AG09309 (cell line): ENCODE measurements at regions not wholly inside any gene's neighbourhood (a gene's known extent, or its start where the extent isn't known, plus 50 kb on each side); places are given as distances from the start of the nearest gene placed in this dataset.

Experiments
- DNase-seq: peaks from one replicate; pipeline ENCODE4 v3.0.0-alpha.2; 2010; ENCODE audit warnings: low read depth
- H3K4me3 ChIP-seq: 2 replicates; pipeline ENCODE4 v1.5.1; 2011; ENCODE audit warnings: mild to moderate bottlenecking, low read depth, low read length, moderate library complexity; ENCODE audit not compliant: control insufficient read depth
- TF ChIP-seq, protein P1 (sequence below): IDR thresholded peaks from 2 replicates; pipeline ENCODE4 v1.5.1; 2011; ENCODE audit warnings: mild to moderate bottlenecking, low read depth, low read length, inconsistent platforms; ENCODE audit not compliant: insufficient read depth, control insufficient read depth; ENCODE audit errors: missing control alignments

DNA sequence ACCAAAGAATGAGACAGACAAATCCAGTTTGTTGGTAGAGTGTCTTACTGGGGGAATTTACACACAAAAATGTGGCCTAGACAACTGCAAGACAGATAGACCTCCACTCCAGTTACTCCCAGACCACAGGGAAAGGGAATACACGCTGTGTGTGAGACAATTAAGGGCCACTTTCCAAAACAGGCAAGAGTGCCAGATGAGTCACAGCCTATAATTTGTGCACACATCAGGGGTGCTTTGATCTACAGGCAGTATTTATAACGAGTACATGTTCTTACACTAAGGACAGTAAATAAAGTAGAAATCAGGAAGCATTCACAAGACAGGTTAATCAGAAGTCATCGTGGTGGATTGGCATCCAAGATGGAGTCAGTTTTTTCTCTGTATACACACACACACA, 114.8 kb downstream of the ZNF622 start:
- DNase-seq: no peak
- TF ChIP-seq, protein P1, sequence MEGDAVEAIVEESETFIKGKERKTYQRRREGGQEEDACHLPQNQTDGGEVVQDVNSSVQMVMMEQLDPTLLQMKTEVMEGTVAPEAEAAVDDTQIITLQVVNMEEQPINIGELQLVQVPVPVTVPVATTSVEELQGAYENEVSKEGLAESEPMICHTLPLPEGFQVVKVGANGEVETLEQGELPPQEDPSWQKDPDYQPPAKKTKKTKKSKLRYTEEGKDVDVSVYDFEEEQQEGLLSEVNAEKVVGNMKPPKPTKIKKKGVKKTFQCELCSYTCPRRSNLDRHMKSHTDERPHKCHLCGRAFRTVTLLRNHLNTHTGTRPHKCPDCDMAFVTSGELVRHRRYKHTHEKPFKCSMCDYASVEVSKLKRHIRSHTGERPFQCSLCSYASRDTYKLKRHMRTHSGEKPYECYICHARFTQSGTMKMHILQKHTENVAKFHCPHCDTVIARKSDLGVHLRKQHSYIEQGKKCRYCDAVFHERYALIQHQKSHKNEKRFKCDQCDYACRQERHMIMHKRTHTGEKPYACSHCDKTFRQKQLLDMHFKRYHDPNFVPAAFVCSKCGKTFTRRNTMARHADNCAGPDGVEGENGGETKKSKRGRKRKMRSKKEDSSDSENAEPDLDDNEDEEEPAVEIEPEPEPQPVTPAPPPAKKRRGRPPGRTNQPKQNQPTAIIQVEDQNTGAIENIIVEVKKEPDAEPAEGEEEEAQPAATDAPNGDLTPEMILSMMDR: no peak
- no peak overlapping the region for H3K4me3 ChIP-seq

DNA sequence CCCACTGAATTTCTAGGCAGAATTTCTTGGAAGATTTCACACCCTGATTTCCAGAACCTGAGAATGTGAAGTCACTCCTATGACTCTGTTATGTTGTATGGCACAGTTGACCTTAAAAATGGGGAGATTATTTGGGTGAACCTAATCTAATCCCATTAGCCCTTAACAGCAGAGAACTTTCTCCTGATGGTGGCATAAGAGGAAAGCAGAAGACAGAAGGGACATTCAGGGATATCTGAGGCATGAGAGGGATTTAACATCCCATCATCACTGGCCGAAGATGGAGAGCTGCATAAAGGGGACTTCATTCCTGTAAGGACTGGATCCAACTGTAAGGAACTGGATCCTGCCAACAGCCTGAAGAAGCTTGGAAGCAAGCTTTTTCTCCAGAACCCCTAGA, 119.2 kb downstream of the ZNF622 start:
- TF ChIP-seq, protein P1: no peak
- H3K4me3 ChIP-seq: no peak overlapping the region
- no peak for DNase-seq

DNA sequence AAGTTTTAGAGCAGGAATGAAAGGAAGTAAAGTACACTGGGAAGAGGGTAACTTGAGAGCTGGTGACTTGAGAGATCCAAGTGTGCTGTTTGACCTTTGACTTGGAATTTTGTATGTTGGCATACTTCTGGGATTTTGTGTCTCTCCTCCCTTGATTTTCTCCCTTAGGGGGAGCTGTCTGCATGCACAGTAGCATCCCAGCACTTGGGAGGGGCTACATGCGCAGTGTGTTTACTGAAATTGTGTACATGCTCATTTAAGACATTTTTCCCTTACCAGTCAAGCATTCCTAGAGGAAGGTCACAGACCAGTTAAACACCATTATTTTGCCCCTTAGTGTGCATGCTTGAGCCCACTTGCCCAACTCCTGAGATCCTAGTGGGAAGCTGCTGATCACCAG, 120.1 kb downstream of the ZNF622 start:
- H3K4me3 ChIP-seq: no peak overlapping the region
- no peak for DNase-seq
- TF ChIP-seq, protein P1: peak; percentile 17

DNA sequence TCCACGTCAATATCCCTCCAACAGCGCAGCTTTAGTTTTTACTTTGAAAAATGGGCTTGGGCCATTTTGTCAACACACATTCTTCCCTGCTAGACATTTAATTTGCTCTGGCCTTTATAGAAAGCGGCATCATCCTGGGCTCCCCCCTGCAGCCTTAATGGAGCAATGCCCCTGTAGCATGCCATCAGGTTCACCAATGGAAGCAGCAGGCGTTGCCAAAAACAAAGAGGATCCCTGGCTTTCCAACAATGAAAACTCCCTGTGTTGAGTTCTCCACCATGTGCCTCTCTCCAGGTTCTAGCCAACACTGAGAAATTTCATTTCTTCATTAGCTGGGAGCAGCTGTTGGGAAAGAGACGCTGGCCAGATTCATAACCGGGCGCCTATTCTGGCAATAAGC, 139.5 kb downstream of the ZNF622 start:
- DNase-seq: no peak
- TF ChIP-seq, protein P1: no peak
- H3K4me3 ChIP-seq: no peak overlapping the region

DNA sequence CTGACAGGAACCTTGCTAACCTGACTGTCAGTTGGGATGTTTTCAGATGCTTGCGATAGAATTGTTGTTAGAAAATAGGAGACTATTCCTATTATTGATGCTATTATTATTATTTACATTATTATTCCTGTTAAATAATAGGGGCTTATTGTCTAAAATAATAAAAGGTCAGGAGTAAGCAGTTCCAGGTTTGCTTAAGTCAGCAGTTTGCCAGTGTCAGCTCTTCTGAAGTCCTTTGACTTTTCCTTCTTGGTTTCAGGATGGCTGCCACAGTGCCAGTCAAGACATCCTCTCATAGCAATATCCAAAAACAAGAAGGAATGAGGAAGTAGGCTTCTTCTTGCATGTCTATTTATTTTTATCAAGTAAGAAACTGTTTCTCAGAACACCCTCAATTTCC, 141.7 kb upstream of the MARCHF11 start:
- H3K4me3 ChIP-seq: no peak overlapping the region
- DNase-seq: no peak
- TF ChIP-seq, protein P1: no peak

DNA sequence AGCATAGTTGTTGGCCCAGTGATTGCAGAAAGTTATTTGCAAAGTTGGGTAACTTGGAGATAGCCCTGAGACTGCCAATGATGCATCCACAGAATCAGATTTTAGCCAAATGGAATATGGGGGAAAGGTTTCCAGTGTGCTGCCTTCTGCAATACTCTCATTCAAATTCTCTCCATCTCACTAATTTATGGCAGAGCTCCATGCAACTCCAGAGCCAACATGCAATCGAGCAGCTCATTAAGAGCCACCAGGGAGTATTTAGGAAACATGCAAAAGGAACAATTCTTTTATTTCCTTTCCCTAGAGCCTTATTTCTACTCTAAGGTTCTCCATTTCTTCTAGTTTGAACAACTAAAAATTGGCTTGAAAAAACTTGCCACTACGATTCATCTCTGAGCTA, 135.9 kb upstream of the MARCHF11 start:
- H3K4me3 ChIP-seq: no peak overlapping the region
- DNase-seq: no peak
- TF ChIP-seq, protein P1: no peak

DNA sequence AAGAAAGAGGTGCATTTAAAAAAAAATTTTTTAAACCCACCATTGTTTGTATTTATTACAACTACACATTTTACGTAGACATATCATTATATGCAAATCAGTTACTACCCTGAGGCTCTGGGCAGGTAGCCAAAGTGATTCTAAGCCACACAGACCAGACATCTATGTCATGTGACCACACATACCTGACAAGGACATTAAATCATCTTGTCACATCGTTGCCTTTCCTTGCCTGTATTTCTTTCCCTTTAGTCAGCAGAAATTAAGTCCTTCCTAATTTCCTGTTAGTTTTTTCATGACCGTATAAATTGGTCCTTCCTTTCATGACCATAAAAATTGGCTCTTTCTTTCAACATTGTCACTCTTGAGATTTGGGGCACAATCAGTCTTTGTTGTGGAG, 134.2 kb upstream of the MARCHF11 start:
- H3K4me3 ChIP-seq: no peak overlapping the region
- no peak for DNase-seq
- TF ChIP-seq, protein P1: no peak
